KOPT-K1 (cell line): ENCODE measurements at regions not wholly inside any gene's neighbourhood (a gene's known extent, or its start where the extent isn't known, plus 50 kb on each side); places are given as distances from the start of the nearest gene placed in this dataset.

ENCODE experiments used
- H3K27ac ChIP-seq: fragments of 200-600 bp; sonication (generic); 2 replicates; pipeline ENCODE4 v1.5.1; 2016; ENCODE audit warnings: antibody characterized with exemption, mild to moderate bottlenecking, low read depth, low read length; ENCODE audit not compliant: poor library complexity, severe bottlenecking
- H3K36me3 ChIP-seq: fragments of 200-600 bp; sonication (generic); 2 replicates; pipeline ENCODE4 v1.5.1; 2017; ENCODE audit warnings: antibody characterized with exemption, mild to moderate bottlenecking, low read length, moderate library complexity; ENCODE audit not compliant: insufficient read depth
- H3K9me3 ChIP-seq: fragments of 200-600 bp; sonication (generic); 2 replicates; pipeline ENCODE4 v1.5.1; 2017; ENCODE audit warnings: antibody characterized with exemption, low read length, mild to moderate bottlenecking; ENCODE audit not compliant: insufficient read depth, poor library complexity, severe bottlenecking

DNA sequence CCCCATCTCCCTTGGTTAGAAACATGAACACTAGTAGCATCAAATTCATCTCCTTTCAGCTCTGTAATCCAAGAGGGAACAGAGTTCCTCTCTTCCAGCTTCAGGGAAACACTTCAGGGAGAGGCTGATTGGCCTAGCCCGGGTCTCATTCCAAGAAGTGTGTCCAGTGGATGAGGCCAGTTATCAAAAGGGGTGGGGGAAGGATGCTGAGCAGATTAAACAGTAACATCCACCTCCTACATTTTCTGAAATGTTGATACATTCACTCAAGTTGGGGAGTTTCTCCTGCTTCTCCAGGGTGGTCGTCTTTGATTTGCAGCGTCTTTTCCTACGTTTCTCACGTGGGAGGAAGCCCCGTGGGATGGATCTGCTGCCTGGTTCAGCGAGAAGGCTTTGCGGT, 62.9 kb upstream of the WSB1 start:
- no peak overlapping the region for H3K27ac ChIP-seq
- H3K36me3 ChIP-seq, result no peaks in the 10 kb centered on the region
- no peaks in the 10 kb centered on the region for H3K9me3 ChIP-seq

DNA sequence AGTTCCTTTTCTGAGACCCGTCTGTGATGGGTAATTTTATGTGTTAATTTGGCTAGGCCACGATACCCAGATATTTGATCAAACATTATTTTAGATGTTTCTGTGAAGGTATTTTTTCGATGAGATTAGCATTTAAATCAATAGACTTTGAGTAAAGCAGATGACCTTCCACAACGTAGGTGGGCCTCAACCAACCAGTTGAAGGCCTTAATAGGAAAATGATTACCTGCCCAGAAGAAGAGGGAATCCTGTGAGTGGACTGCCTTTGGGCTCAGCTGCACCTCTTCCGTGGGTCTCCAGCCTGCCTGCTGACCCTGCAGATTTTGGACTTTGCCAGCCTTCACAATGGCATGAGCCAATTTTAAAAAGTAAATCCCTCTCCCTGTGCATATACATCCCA, 61.6 kb upstream of the WSB1 start:
- no peaks in the 10 kb centered on the region for H3K36me3 ChIP-seq

DNA sequence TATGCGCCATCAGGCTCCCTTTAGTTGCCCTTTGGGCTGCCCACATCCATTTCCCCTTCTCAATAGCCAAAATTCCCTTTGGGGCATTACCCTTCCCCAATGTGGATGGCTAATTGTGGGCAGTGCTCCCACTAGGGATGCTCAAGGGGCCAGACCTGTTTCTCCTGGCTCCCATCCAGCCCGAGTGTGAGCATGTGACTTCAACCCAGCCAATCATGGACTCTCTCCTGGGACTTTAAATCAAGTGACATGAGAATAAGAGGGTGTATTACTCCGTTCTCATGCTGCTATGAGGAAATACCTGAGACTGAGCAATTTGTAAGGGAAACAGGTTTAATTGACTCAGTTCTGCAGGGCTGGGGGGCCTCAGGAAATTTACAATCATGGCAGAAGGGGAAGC, 60.9 kb upstream of the WSB1 start:
- Histone ChIP-seq H3K9me3 (no peaks in the 10 kb centered on the region), H3K27ac (no peak overlapping the region), H3K36me3 (no peaks in the 10 kb centered on the region)

More for the DNA sequence above, 61.6 kb upstream of the WSB1 start:
- H3K27ac ChIP-seq, result no peak overlapping the region
- H3K9me3 ChIP-seq, result no peaks in the 10 kb centered on the region

DNA sequence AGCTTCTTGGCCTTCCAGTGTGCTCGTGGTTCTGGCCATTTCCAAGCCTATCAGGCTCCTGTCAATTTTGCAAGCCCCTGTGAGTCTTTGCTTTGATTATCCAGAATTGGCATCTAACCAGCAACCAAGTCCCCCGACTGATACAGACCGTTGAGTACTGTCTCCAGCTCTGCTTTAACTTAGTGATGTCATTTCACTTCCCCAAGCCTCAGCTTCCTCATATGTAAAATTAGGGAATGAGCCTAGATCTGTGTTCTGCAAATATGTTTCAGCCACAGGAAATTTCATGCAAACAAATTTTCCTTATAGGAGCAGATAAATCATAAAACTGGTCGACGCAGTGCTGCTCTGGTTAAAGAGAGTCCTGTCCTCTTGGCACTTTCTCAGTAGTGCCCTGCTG, 60.1 kb upstream of the WSB1 start:
- Histone ChIP-seq H3K36me3 (no peaks in the 10 kb centered on the region), H3K27ac (no peak overlapping the region), H3K9me3 (no peaks in the 10 kb centered on the region)

DNA sequence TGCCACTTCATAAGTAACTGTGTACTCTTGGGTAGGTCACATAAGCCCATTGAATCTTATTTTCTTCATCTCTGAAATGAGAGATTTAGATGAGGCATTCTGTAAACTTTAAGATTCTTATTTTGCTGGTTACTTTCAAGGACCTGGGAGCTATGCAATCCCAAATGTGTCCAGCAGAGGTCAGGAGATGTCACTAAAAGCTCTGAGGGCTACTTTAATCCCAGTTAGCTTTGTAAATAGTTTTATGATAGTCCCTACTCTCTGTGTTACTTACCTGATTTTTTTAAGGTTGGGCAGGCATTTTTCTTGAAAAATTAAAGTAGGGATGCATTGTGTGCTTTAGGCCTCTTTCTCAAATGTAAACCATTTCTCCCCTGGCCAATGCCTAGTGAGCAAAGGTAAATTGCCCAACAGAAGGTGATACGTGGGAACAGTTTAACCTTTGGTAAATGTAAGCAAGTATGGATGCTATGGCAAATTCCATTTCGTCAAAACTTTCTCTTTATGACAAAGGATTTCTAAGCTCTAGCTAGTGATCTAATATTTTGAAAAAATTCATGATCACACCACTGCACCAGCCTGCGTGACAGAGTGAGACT, 57.1 kb upstream of the WSB1 start:
- H3K36me3 ChIP-seq, result no peaks in the 10 kb centered on the region
- no peaks in the 10 kb centered on the region for H3K9me3 ChIP-seq
- H3K27ac ChIP-seq, result no peak overlapping the region

DNA sequence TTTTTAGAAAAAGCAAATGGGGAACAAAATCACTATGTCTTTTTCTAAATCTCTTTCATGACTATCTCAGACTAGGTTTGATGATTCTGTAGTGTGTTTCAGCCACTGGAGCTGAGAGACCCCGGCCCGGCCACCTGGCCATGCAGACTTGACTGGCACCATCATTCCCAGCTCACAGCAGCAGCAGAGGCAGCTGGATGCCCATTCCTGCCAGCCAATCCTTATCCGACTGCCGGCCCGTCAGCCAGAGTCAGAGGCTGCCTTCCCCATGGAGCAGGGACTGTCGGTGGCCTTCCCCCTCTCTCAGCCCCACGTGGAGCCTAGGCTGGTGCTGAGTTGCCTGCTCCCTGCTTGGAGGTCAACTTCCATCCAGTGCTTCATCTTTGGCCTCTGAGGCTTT, 56.0 kb upstream of the WSB1 start:
- no peaks in the 10 kb centered on the region for H3K36me3 ChIP-seq
- no peaks in the 10 kb centered on the region for H3K9me3 ChIP-seq
- H3K27ac ChIP-seq, result no peak overlapping the region

DNA sequence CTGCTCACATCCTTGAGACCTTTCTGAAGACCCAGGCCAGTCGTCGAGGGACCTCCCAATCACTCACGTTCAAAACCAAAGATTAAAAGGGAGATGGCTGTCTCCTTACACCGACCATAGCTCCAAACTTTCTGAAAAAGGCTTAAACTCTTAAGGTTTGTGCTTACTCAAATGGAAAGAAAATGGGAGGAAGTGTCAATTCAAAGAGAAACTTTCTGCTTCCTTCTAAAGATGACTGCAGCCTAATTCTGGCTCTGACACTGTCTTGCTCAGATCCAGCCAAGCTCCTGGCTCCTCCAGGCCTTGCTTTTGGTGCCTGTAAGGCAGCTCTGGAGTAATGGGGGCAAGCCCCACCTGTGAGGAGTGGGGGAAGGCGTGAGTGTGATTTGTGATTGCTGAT, 54.9 kb upstream of the WSB1 start:
- no peaks in the 10 kb centered on the region for H3K36me3 ChIP-seq
- no peaks in the 10 kb centered on the region for H3K9me3 ChIP-seq
- no peak overlapping the region for H3K27ac ChIP-seq

DNA sequence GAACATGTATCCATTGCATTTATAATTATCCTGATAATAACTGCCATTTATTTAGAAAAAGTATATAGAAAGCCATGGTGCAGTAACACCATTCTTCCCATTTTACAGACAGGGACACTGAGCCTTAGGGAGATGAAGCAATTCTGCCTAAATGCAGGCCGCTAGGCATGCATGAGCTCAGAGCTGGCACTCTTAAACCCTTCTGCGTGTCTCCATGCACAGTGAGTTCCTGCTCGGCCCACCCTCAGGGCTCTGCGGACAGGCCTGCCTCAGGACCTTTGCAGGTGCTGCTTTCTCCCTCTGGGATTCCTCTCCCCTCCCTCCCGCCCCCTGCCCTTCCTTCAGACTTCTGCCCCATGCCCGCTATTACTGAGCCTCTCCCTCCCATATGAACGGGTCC, 54.3 kb upstream of the WSB1 start:
- Histone ChIP-seq H3K27ac (no peak overlapping the region), H3K9me3 (no peaks in the 10 kb centered on the region), H3K36me3 (no peaks in the 10 kb centered on the region)

DNA sequence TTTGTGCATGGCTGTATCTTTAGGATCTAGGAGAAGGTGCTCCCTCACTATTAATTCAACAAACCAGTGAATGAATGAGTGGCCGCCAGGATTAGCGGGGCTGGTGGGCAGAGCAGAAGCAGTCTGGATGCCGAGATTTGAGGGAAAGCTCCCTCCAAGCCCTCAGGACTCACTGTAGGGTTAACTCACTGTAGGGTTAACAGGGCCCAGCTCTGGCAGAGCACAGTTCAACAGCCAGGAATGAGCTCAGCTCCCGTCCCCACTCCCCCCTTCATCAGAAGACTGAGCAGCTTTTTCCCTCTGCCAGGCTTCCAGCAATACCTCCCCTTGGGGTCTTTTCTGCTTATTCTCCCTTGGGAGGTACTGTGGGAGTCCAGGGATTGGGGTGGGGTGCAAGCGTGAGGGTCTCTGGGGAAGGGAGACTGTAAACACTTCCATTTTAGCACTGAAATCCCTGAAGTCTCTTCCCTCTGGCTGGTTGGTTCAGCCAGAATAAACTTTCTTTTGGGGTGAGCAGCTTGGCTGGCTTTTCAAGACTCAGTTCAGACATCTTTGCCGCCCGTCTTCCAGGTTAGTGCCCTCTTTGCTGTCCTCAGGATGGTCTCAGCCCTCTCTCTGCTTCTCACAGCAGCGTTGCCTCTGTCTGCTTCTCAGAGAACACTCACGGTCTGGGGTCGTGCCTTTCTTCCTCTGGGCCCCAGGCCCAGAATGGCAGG, 53.7 kb upstream of the WSB1 start:
- Histone ChIP-seq H3K9me3 (no peaks in the 10 kb centered on the region), H3K27ac (no peak overlapping the region), H3K36me3 (no peaks in the 10 kb centered on the region)

DNA sequence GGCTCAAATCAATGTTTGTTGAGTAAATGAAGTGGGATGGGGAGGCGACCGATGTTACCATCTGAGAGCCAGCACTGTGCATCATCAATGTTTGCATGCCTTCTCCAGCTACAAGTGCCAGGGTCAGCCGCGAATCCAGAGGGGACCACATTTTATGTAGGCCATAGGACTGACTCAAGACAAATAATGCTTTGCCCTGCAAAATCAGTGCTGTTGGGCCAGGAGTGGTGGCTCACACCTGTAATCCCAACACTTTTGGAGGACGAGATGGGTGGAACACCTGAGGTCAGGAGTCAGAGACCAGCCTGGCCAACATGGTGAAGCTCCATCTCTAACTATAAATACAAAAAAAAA, 53.1 kb upstream of the WSB1 start:
- H3K27ac ChIP-seq, result no peak overlapping the region
- H3K9me3 ChIP-seq, result no peaks in the 10 kb centered on the region
- H3K36me3 ChIP-seq, result no peaks in the 10 kb centered on the region

DNA sequence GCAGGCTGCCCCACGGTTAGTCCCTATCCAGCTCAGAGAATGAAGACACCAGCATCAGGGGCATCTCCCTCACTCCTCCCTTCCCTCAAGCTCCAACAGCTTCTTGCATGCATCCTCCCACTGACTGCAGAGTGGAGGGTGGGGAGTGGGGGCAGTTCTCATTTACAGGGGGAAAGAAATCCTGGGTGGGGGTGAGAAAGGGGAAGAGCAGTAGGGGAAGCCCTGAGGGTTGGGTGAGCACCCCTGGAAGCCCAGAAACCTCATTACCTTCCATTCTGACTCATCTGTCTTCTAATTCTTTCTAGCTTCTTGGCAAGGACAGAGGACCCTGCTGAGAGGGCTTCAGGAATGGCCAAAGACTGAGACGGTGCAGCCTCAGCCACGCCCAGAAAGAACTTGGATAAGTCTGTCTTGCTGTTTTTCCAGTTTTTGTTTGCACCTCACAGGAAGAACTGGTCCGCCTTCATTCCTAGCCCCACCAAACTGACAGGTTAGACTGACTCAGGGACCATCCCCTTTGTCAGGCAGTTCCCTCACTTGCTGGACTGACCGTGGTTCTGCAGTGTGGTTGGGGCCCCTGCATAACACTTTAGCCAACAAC, 52.5 kb upstream of the WSB1 start:
- Histone ChIP-seq H3K27ac (no peak overlapping the region), H3K9me3 (no peaks in the 10 kb centered on the region), H3K36me3 (no peaks in the 10 kb centered on the region)

DNA sequence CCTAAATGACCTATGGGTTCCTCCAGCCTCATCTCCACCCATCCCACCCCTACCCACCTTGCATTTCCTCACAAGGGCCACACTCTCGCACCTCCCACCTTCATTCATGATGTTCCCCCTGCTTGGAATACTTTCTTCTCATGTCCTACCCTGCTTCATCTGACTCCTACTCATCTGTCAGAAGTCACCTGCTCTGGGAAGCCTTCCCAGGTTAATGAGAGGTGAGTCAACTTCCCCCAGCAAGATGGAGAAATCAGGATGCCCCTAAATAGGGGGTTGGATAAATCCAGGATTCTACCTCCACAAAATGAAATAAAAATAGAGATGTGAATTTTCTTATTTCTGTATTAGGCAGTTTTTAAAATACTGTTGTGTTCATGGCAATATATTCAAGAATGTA, 51.0 kb upstream of the WSB1 start:
- no peaks in the 10 kb centered on the region for H3K9me3 ChIP-seq
- H3K36me3 ChIP-seq, result no peaks in the 10 kb centered on the region
- no peak overlapping the region for H3K27ac ChIP-seq

DNA sequence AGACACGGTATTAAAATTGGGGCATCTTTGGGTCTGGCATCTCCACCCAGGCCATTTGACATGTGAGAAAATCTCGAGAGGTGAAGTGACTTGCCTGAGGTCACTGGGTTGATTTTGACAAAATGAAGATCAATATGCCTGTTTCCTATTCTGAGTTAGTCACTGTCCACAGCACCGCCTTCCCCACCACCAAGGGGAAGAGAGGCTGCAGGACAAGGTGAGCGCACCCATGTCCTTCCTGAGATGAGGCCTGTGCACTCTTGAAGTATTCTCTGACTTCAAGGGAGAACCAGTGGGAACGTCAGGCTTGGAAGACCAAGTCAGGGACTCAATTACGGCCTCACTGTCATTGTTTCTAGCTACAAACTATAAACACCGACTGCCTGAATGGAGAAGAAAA, 49.9 kb upstream of the WSB1 start:
- H3K9me3 ChIP-seq, result no peaks in the 10 kb centered on the region
- no peaks in the 10 kb centered on the region for H3K36me3 ChIP-seq
- no peak overlapping the region for H3K27ac ChIP-seq
